Neutrophil (primary cell): ENCODE measurements at regions not wholly inside any gene's neighbourhood (a gene's known extent, or its start where the extent isn't known, plus 50 kb on each side); places are given as distances from the start of the nearest gene placed in this dataset.
"Not testable (repeated sequence)": the region's sequence is repeated elsewhere in the genome, so short reads cannot be mapped to it uniquely, and the experiment has no call there.

Source experiments
- H3K27ac ChIP-seq: fragments of 200-600 bp; sonication (generic); 2 replicates; pipeline ENCODE4 v1.5.1; 2016; ENCODE audit warnings: mild to moderate bottlenecking, moderate library complexity
- H3K27me3 ChIP-seq: fragments of 200-600 bp; sonication (generic); 2 replicates; pipeline ENCODE4 v1.6.0; 2016; ENCODE audit warnings: mild to moderate bottlenecking
- H3K36me3 ChIP-seq: fragments of 200-600 bp; sonication (generic); 2 replicates; pipeline ENCODE4 v1.5.1; 2017
- H3K4me1 ChIP-seq, 2 experiments: fragments of 200-600 bp in 1 of 2; sonication (generic) in 1 of 2; 1 replicate in 1 of 2; 2 replicates in 1 of 2; pipeline versions ENCODE4 v1.5.1 to v1.6.1; 2013 to 2016; ENCODE audit warnings: low read depth in 1 of 2, low read length in 1 of 2, mild to moderate bottlenecking in 1 of 2, moderate library complexity in 1 of 2; ENCODE audit not compliant: control insufficient read depth in 1 of 2, insufficient read depth in 1 of 2
- H3K4me3 ChIP-seq, 2 experiments: fragments of 200-600 bp in 1 of 2; sonication (generic) in 1 of 2; 1 replicate in 1 of 2; 2 replicates in 1 of 2; pipeline ENCODE4 v1.5.1; 2013 to 2016; ENCODE audit warnings: low read depth in 1 of 2, low read length in 1 of 2, mild to moderate bottlenecking in 1 of 2, moderate library complexity in 1 of 2
- H3K9me3 ChIP-seq: fragments of 200-600 bp; sonication (generic); 2 replicates; pipeline ENCODE4 v1.5.1; 2016
- TF ChIP-seq, protein P1 (sequence below): fragments of 200-600 bp; sonication (generic); IDR thresholded peaks from 2 replicates; pipeline ENCODE4 v1.5.1; 2016; ENCODE audit warnings: antibody characterized with exemption

DNA sequence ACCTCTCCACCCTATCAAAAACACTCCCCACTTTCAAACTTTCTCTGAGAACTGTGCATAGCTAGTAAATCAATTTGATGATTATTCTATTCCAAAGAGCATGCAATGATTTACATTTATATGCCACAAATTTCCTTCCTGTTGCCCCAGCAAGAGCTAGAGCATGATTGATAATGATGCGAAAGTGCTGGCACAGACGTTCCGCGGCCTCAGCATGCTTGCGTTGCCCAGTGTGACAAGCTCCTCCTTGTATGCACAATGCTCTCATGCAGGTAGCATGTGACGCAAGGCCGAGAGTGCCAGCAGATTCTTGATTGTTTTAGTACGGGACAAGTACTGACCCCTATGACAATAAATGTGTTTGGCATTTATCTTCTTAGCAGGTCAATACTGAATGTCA is 696.3 kb upstream of the SLC35B3 start:
- Histone ChIP-seq H3K27ac (no peak overlapping the region), H3K4me1 (no peaks in the 10 kb centered on the region), H3K36me3 (no peaks in the 10 kb centered on the region), H3K4me3 (no peak overlapping the region), H3K27me3 (peaks cover 6% of the 10 kb centered on the region), H3K9me3 (no peaks in the 10 kb centered on the region)
- TF ChIP-seq, protein P1, sequence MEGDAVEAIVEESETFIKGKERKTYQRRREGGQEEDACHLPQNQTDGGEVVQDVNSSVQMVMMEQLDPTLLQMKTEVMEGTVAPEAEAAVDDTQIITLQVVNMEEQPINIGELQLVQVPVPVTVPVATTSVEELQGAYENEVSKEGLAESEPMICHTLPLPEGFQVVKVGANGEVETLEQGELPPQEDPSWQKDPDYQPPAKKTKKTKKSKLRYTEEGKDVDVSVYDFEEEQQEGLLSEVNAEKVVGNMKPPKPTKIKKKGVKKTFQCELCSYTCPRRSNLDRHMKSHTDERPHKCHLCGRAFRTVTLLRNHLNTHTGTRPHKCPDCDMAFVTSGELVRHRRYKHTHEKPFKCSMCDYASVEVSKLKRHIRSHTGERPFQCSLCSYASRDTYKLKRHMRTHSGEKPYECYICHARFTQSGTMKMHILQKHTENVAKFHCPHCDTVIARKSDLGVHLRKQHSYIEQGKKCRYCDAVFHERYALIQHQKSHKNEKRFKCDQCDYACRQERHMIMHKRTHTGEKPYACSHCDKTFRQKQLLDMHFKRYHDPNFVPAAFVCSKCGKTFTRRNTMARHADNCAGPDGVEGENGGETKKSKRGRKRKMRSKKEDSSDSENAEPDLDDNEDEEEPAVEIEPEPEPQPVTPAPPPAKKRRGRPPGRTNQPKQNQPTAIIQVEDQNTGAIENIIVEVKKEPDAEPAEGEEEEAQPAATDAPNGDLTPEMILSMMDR = no peak

DNA sequence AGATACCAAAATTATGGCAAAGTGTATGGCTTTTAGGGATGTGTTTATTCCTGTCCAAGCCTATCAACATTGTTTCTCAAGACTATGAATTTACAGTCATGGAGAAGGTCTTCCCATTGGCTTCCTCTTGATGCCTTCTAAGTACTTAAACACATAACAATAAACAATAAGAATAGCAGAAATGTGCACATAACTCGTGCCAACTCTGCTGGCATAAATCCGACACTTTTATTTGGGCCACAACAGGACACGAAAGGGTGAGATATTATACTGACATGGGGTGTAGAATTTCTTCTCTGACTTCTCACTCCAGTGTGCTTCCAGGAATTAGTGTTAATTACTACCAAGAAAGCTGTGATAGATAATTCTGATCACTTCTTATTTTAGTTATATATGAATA is 695.9 kb upstream of the SLC35B3 start:
- Histone ChIP-seq H3K27me3 (peaks cover 6% of the 10 kb centered on the region), H3K4me1 (no peaks in the 10 kb centered on the region), H3K27ac (no peak overlapping the region), H3K4me3 (no peak overlapping the region), H3K36me3 (no peaks in the 10 kb centered on the region), H3K9me3 (no peaks in the 10 kb centered on the region)
- TF ChIP-seq, protein P1 = no peak

DNA sequence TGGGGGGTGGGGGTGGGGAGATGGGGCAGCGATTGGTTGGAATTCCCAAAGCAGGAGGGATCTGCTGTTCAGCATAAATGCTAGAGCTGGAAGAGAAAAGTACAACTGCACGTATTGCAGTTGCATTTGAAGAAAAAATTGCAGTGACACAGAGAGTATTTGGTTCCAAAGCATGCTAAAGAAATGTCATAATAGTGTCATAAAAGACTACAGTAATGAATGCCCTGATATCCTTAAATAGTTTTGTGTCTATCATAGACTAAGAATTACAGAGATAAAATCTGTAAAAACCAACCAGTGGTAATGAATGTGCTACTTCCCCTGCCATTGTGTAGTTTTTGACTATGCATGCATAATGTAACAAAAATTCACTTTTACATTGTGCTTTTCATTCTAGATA is 693.6 kb upstream of the SLC35B3 start:
- Histone ChIP-seq H3K27me3 (peaks cover 6% of the 10 kb centered on the region), H3K36me3 (no peaks in the 10 kb centered on the region), H3K9me3 (no peaks in the 10 kb centered on the region), H3K27ac (no peak overlapping the region), H3K4me3 (no peak overlapping the region), H3K4me1 (no peaks in the 10 kb centered on the region)
- TF ChIP-seq, protein P1 = no peak

DNA sequence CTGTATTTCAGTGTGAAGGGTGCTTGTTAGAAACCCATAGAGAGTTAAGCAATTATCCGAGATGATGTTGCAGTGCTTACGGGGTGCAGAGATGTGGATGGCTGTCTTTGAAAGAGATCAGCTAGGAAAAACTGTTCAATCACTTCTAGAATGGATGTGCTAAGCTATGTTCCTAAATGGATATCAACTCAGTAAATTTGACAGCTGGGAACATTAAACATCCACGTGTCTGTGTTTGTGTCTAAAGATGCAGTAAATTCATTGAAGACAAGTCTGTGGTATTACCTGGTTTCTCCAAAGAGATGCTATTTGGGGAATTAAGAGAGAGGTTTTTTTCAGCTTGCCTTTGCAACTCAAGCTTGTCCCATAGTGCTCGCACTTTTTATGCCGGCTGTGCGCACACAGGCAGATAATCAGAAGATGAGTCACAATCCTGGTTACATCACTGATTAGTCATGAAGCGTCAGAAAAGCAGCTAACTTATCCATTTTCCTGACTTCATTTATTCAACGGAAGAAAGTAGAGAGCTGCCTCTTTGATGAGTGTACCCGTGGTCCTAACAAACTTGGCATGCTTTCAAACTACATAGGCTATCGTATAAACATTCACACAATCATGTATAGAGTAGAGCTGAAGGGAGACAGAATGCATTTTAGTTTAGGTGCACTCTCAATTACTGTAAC is 691.7 kb upstream of the SLC35B3 start:
- no peaks in the 10 kb centered on the region for H3K4me1 ChIP-seq
- TF ChIP-seq, protein P1 = no peak
- peaks cover 5% of the 10 kb centered on the region for H3K27me3 ChIP-seq
- H3K36me3 ChIP-seq = no peaks in the 10 kb centered on the region
- H3K27ac ChIP-seq = no peak overlapping the region
- no peak overlapping the region for H3K4me3 ChIP-seq
- no peaks in the 10 kb centered on the region for H3K9me3 ChIP-seq

DNA sequence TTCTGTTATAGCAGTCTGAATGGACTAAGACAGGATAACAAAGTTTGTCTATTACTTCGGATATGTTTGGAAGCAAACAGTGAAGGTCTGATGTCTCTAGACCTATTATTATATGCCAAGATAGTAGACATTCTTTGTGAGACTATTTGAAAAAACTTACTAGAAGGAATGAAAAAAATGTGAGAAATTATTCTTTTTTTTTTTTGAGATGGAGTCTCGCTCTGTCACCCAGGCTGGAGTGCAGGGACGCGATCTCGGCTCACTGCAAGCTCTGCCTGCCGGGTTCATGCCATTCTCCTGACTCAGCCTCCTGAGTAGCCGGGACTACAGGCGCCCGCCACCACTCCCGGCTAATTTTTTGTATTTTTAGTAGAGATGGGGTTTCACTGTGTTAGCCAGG is 690.7 kb upstream of the SLC35B3 start:
- not testable (repeated sequence) for H3K27me3 ChIP-seq

DNA sequence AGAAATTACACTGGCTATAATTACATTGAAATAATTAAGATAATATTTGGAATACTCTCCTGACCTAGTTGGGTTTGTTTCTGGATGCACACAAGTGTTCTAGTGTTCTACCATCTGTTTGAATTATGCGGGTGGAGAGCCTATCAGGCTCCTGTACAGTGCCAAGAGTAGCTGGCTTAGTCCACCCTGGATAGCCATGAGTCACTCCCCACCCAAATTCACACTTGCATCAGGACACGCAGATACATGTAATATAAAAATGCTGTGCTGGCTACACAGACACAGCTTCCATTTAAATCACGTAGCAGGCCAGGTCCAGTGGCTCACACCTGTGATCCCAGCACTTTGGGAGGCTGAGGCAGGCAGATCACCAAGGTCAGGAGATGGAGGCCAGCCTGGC is 686.2 kb upstream of the SLC35B3 start:
- Histone ChIP-seq H3K36me3 (no peaks in the 10 kb centered on the region), H3K9me3 (no peaks in the 10 kb centered on the region), H3K27me3 (no peaks in the 10 kb centered on the region), H3K4me3 (no peak overlapping the region), H3K27ac (no peak overlapping the region), H3K4me1 (no peaks in the 10 kb centered on the region)
- TF ChIP-seq, protein P1 = no peak

More for the DNA sequence above, 690.7 kb upstream of the SLC35B3 start:
- not testable (repeated sequence) for H3K9me3 ChIP-seq, H3K36me3 ChIP-seq, H3K27ac ChIP-seq, H3K4me3 ChIP-seq, H3K4me1 ChIP-seq
